ENCODE measurements at regions not wholly inside any gene's neighbourhood (a gene's known extent, or its start where the extent isn't known, plus 50 kb on each side); places are given as distances from the start of the nearest gene placed in this dataset.

DNA sequence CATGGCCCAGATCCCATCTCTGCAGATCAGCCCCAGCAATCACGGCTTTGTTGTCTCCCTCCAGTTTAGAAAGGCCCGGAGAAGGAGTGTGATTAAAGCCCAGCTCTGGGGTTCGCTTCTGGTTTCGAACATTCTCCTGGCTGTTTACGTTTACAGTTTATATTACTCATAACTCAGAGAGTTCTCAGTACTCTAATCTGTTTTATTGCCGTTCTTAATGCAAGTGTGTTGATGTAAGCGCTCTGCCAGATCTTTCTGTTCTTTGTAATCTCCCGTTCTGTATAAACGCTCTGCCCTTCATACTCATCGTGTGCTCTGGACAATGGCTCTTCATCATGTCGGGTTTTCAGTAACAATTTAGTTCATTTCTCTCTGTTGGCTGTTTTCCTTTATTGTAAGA lies 82.5 kb upstream of the PRNP start:
- Histone ChIP-seq H3K36me3 (ENCODE audit: control insufficient read depth in 3 of 3, insufficient read depth in 3 of 3, low read length in 3 of 3) (no peaks in the 10 kb centered on the region), H3K9ac (ENCODE audit: low read depth in 1 of 3, low read length in 3 of 3) (no peak overlapping the region), H3K27me3 (ENCODE audit: control insufficient read depth in 3 of 3, insufficient read depth in 3 of 3, low read length in 3 of 3) (peaks cover 0 to 5% (median 0%) of the 10 kb centered on the region in 3 donors), H3K9me3 (ENCODE audit: control insufficient read depth in 3 of 3, low read length in 3 of 3) (no peaks in the 10 kb centered on the region), H3K4me1 (ENCODE audit: control insufficient read depth in 3 of 3, insufficient read depth in 3 of 3, low read length in 3 of 3) (peaks cover 5 to 6% (median 6%) of the 10 kb centered on the region in 3 donors), H3K27ac (ENCODE audit: low read depth, low read length) (no peak overlapping the region), H3K4me3 (ENCODE audit: low read length in 3 of 3) (no peak overlapping the region)

DNA sequence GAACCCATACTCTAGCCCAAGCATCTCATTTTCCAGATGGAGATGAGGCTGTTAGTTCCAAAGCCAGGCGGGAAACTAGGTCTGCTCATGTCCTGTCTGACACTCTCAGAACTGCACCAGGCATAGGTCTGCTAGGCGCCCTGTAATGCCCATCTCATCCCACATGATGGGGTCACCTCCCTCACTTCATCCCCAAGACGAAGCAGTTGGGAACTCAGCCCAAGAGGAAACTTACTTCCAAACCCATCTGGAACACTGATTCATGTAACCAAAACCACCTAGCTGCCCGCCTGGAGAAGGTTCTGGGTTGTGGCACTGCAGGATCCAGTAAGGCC lies 84.0 kb upstream of the PRNP start:
- no peaks in the 10 kb centered on the region for H3K9me3 ChIP-seq (ENCODE audit: control insufficient read depth in 3 of 3, low read length in 3 of 3)
- peaks cover 0 to 5% (median 0%) of the 10 kb centered on the region in 3 donors for H3K27me3 ChIP-seq (ENCODE audit: control insufficient read depth in 3 of 3, insufficient read depth in 3 of 3, low read length in 3 of 3)
- peaks cover 5 to 6% (median 6%) of the 10 kb centered on the region in 3 donors for H3K4me1 ChIP-seq (ENCODE audit: control insufficient read depth in 3 of 3, insufficient read depth in 3 of 3, low read length in 3 of 3)
- no peak overlapping the region for H3K4me3 ChIP-seq (ENCODE audit: low read length in 3 of 3)
- no peaks in the 10 kb centered on the region for H3K36me3 ChIP-seq (ENCODE audit: control insufficient read depth in 3 of 3, insufficient read depth in 3 of 3, low read length in 3 of 3)
- H3K27ac ChIP-seq (ENCODE audit: low read depth, low read length) = no peak overlapping the region
- no peak overlapping the region for H3K9ac ChIP-seq (ENCODE audit: low read depth in 1 of 3, low read length in 3 of 3)

DNA sequence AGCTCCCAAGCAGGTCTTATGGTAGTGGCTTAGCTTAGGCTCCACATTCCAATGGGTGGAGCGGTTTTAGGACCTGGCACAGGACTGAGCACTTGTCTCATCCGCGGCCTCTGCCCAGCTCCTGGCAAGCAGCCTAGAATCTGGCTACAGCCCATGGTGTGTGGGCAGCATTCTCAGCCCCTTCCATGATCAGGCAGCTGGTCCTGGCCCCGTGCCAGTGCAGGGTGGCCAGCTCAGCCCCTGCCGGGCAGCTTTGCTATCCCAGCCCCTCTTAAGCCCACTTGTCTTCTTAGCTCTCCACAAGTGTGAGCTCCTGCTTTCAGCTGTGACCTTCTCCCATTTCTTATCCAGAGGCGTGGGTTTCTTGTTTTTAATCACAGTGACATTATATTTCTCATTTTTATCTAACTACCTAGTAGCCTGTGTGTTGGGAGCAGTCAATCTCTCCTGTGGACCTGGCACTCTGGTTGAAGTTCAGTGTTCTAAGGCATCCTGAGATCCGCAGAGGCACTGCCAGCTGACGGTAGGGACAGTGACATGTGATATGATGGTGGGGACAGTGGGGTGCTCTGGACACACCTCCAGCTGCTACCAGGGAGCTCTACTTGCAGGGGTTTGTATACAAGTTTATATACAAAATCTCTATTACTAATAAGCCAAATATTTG lies 84.5 kb upstream of the PRNP start:
- Histone ChIP-seq H3K4me1 (ENCODE audit: control insufficient read depth in 3 of 3, insufficient read depth in 3 of 3, low read length in 3 of 3) (peaks cover 5 to 6% (median 6%) of the 10 kb centered on the region in 3 donors), H3K27ac (ENCODE audit: low read depth, low read length) (no peak overlapping the region), H3K9ac (ENCODE audit: low read depth in 1 of 3, low read length in 3 of 3) (no peak overlapping the region), H3K9me3 (ENCODE audit: control insufficient read depth in 3 of 3, low read length in 3 of 3) (no peaks in the 10 kb centered on the region), H3K36me3 (ENCODE audit: control insufficient read depth in 3 of 3, insufficient read depth in 3 of 3, low read length in 3 of 3) (no peaks in the 10 kb centered on the region), H3K27me3 (ENCODE audit: control insufficient read depth in 3 of 3, insufficient read depth in 3 of 3, low read length in 3 of 3) (peaks cover 0 to 5% (median 0%) of the 10 kb centered on the region in 3 donors), H3K4me3 (ENCODE audit: low read length in 3 of 3) (no peak overlapping the region)

DNA sequence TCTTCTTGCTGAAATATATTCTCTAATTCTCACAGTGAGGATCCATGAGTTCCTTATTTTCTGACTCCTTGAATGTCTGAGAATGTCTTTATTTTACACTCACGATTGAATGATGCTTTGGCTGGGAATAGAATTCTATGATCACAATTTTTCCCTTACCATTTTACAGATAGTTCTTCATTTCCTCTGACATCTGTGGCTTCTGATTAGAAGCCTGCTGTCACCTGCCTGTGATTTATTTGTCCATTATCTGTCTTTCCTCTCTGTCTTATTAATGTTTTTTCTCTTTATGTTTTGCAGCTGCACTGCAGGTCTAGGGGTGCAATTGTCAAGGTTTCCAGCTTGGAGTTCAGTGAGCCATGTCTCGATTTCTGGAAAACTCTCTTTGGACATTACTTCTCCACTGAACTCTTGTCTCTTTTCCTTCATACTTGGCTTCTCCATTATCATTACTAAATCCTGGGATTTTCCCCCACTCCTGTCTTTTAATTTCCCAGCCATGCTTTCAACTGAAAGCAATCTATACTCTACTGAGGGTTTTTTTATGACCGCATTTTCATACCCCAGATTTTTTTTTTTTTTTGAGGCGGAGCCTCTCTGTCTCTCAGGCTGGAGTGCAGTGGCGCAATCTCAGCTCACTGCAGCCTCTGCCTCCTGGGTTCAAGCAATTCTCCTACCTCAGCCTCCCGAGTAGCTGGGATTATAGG lies 85.8 kb upstream of the PRNP start:
- Histone ChIP-seq H3K27ac (ENCODE audit: low read depth, low read length) (no peak overlapping the region), H3K27me3 (ENCODE audit: control insufficient read depth in 3 of 3, insufficient read depth in 3 of 3, low read length in 3 of 3) (peaks cover 0 to 5% (median 0%) of the 10 kb centered on the region in 3 donors), H3K9me3 (ENCODE audit: control insufficient read depth in 3 of 3, low read length in 3 of 3) (no peaks in the 10 kb centered on the region), H3K4me3 (ENCODE audit: low read length in 3 of 3) (no peak overlapping the region), H3K36me3 (ENCODE audit: control insufficient read depth in 3 of 3, insufficient read depth in 3 of 3, low read length in 3 of 3) (no peaks in the 10 kb centered on the region), H3K9ac (ENCODE audit: low read depth in 1 of 3, low read length in 3 of 3) (no peak overlapping the region), H3K4me1 (ENCODE audit: control insufficient read depth in 3 of 3, insufficient read depth in 3 of 3, low read length in 3 of 3) (peaks cover 5 to 6% (median 6%) of the 10 kb centered on the region in 3 donors)

DNA sequence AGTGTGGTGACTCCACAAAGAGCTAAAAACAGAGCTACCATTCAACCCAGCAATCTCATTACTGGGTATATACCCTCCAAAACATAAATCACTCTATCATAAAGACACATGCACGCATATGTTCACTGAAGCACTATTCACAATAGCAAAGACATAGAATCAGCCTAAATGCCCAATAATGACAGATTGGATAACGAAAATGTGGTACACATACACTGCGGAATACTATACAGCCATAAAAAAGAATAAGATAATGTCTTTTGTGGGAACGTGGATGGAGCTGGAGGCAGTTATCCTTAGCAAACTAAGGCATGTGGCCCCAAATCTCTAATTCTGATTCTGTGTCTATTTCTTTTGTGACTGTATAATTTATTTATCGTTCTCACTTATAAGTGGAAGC lies 89.0 kb upstream of the PRNP start:
- peaks cover 12 to 13% (median 12%) of the 10 kb centered on the region in 3 donors for H3K4me1 ChIP-seq (ENCODE audit: control insufficient read depth in 3 of 3, insufficient read depth in 3 of 3, low read length in 3 of 3)
- H3K36me3 ChIP-seq (ENCODE audit: control insufficient read depth in 3 of 3, insufficient read depth in 3 of 3, low read length in 3 of 3) = no peaks in the 10 kb centered on the region
- no peak overlapping the region for H3K27ac ChIP-seq (ENCODE audit: low read depth, low read length)
- H3K27me3 ChIP-seq (ENCODE audit: control insufficient read depth in 3 of 3, insufficient read depth in 3 of 3, low read length in 3 of 3) = peaks cover 0 to 12% (median 5%) of the 10 kb centered on the region in 3 donors
- H3K4me3 ChIP-seq (ENCODE audit: low read length in 3 of 3) = no peak overlapping the region
- H3K9me3 ChIP-seq (ENCODE audit: control insufficient read depth in 3 of 3, low read length in 3 of 3) = no peaks in the 10 kb centered on the region
- H3K9ac ChIP-seq (ENCODE audit: low read depth in 1 of 3, low read length in 3 of 3) = no peak overlapping the region

DNA sequence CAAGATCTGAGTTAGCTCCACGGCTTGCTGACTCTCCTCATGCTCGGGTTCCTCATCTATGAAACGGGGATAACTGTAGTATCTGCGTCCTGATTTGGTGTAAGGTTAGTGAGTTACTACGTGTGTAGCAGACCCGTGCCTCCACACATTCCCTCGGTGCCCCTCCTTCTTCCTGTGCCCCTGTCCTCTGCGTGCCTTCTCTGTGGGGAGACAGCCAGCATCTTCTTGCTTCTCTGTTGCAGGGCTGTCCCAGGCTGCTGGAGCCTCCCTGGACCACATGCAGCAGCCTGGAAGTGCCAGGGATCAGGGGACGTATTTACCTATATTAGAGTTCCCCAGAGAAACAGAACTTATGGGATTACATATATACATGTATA lies 93.1 kb upstream of the PRNP start:
- Histone ChIP-seq H3K9me3 (ENCODE audit: control insufficient read depth in 3 of 3, low read length in 3 of 3) (peaks cover 0 to 2% (median 0%) of the 10 kb centered on the region in 3 donors), H3K36me3 (ENCODE audit: control insufficient read depth in 3 of 3, insufficient read depth in 3 of 3, low read length in 3 of 3) (no peaks in the 10 kb centered on the region), H3K27ac (ENCODE audit: low read depth, low read length) (no peak overlapping the region), H3K4me1 (ENCODE audit: control insufficient read depth in 3 of 3, insufficient read depth in 3 of 3, low read length in 3 of 3) (peaks cover 6 to 8% (median 6%) of the 10 kb centered on the region in 3 donors), H3K9ac (ENCODE audit: low read depth in 1 of 3, low read length in 3 of 3) (peak overlapping the region in 1 of 3 donors; percentile 57), H3K27me3 (ENCODE audit: control insufficient read depth in 3 of 3, insufficient read depth in 3 of 3, low read length in 3 of 3) (peaks cover 0 to 12% (median 5%) of the 10 kb centered on the region in 3 donors), H3K4me3 (ENCODE audit: low read length in 3 of 3) (peak overlapping the region in 1 of 3 donors; percentile 3)

DNA sequence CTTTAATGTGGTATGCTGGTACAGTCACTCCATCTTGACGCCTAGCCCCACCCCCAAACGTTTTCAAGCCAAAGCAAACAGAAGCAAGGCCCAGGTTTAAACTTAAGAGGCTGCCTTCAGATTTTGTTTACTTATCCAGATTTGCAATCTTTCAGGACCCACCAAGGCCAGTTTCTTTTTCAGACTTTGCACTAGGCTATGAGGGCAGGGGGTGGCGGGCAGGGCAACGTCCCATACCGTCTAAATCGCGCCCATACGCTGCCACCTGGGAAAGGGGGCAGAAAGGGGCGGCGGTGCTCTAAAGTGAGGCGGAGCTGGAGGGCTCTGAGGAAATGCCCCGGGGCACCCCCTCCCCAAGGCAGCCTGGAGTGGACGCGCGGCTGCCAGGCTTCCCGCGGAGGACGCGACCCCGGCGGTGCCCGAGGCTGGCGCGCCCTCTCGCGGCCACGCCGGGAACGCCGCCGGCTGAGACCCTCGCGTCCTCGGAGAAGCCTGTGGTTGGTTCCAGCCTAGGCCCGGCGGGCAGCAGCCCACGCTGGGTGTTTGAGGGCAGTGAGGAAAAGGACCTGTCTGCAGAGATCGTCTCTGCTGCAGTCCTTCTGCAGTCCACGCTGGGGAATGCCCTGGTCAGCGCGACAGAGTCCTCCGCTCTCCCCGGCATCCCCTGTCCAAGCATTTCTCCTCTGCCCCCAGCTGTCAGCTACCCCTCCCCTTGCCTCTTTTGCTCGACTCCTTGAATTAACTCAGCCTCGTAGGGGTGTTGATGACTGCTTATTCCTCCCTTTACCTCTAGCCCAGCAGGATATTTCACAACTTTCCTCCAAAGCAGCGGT lies 93.7 kb upstream of the PRNP start:
- Histone ChIP-seq H3K27me3 (ENCODE audit: control insufficient read depth in 3 of 3, insufficient read depth in 3 of 3, low read length in 3 of 3) (peaks cover 0 to 12% (median 5%) of the 10 kb centered on the region in 3 donors), H3K9ac (ENCODE audit: low read depth in 1 of 3, low read length in 3 of 3) (peak overlapping the region in 1 of 3 donors; percentile 66), H3K4me3 (ENCODE audit: low read length in 3 of 3) (peak overlapping the region in 2 of 3 donors; percentile 41 to 48), H3K9me3 (ENCODE audit: control insufficient read depth in 3 of 3, low read length in 3 of 3) (peaks cover 0 to 2% (median 0%) of the 10 kb centered on the region in 3 donors), H3K4me1 (ENCODE audit: control insufficient read depth in 3 of 3, insufficient read depth in 3 of 3, low read length in 3 of 3) (peaks cover 6 to 8% (median 6%) of the 10 kb centered on the region in 3 donors), H3K36me3 (ENCODE audit: control insufficient read depth in 3 of 3, insufficient read depth in 3 of 3, low read length in 3 of 3) (no peaks in the 10 kb centered on the region), H3K27ac (ENCODE audit: low read depth, low read length) (no peak overlapping the region)

DNA sequence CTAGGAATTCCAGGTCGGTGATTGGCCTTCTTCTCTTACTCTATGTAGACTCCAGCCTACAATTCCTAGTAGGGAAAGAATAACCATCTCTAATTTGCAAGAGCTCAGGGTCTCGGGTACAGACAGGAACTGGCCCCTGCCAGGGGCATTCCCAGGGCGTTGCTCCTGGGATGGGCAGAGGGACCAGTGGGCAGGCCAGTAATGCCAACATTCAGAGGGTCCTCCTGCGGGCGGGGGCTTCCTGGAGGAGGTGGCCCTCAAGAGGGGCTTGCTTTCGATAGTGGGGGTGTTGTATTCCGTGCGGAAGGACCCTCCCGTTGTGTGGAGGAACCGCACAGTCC lies 94.3 kb upstream of the PRNP start:
- H3K27me3 ChIP-seq (ENCODE audit: control insufficient read depth in 3 of 3, insufficient read depth in 3 of 3, low read length in 3 of 3) = peaks cover 0 to 12% (median 5%) of the 10 kb centered on the region in 3 donors
- H3K27ac ChIP-seq (ENCODE audit: low read depth, low read length) = no peak overlapping the region
- H3K4me3 ChIP-seq (ENCODE audit: low read length in 3 of 3) = no peak overlapping the region
- H3K4me1 ChIP-seq (ENCODE audit: control insufficient read depth in 3 of 3, insufficient read depth in 3 of 3, low read length in 3 of 3) = peaks cover 6 to 8% (median 6%) of the 10 kb centered on the region in 3 donors
- no peak overlapping the region for H3K9ac ChIP-seq (ENCODE audit: low read depth in 1 of 3, low read length in 3 of 3)
- H3K36me3 ChIP-seq (ENCODE audit: control insufficient read depth in 3 of 3, insufficient read depth in 3 of 3, low read length in 3 of 3) = no peaks in the 10 kb centered on the region
- peaks cover 0 to 2% (median 0%) of the 10 kb centered on the region in 3 donors for H3K9me3 ChIP-seq (ENCODE audit: control insufficient read depth in 3 of 3, low read length in 3 of 3)

DNA sequence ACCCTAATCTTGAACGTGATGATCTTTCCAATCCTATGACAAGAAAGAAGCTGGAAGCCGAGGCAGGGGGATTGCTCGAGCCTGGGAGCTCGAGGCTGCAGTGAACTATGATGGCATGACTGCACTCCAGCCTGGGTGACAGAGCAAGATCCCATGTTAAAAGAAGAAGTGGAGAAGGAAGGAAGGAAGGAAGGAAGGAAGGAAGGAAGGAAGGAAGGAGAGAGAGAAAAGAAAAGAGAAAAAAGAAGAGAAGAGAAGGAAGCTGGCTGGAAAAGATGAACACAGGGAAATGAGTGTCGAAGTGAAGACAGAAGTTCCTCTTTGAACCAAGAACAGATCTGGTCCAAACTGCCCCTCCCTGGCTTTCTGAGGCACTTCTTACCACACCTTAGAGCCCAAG lies 100.5 kb upstream of the PRNP start:
- Histone ChIP-seq H3K9ac (ENCODE audit: low read depth in 1 of 3, low read length in 3 of 3) (no peak overlapping the region), H3K27ac (ENCODE audit: low read depth, low read length) (no peak overlapping the region), H3K36me3 (ENCODE audit: control insufficient read depth in 3 of 3, insufficient read depth in 3 of 3, low read length in 3 of 3) (no peaks in the 10 kb centered on the region), H3K27me3 (ENCODE audit: control insufficient read depth in 3 of 3, insufficient read depth in 3 of 3, low read length in 3 of 3) (peaks cover 0 to 3% (median 2%) of the 10 kb centered on the region in 3 donors), H3K9me3 (ENCODE audit: control insufficient read depth in 3 of 3, low read length in 3 of 3) (peaks cover 0 to 2% (median 0%) of the 10 kb centered on the region in 3 donors), H3K4me3 (ENCODE audit: low read length in 3 of 3) (no peak overlapping the region), H3K4me1 (ENCODE audit: control insufficient read depth in 3 of 3, insufficient read depth in 3 of 3, low read length in 3 of 3) (no peaks in the 10 kb centered on the region)
